NCI-H128 (cell line): ENCODE measurements at regions not wholly inside any gene's neighbourhood (a gene's known extent, or its start where the extent isn't known, plus 50 kb on each side); places are given as distances from the start of the nearest gene placed in this dataset.

Experiments used
- DNase-seq: peaks from one replicate; lab custom pipeline; 2025; ENCODE audit not compliant: unreplicated experiment; lab: John Stamatoyannopoulos, UW

- DNase-seq: no peak
Measured at GRCh38 chr11:79564288-79564925, 123.6 kb upstream of the TENM4 start.

DNA sequence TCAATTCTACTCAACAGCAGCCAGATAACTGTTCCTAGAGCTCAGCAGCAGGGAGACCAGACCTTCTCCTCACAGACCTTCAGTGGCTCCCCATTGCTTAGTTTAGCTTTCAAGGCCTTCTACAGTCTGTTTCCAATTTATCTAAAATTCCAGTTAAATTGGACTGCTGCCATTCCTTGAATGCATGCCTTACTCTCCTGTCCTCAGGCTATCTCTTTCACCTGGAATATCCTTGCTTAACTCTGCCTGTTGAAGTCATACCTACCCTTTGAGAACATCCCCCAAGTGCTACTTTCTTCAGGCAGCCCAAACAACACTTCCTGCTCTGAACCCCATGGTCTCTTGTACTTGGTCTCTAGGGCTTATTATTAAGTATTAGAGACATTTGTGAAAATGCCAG lies 120.7 kb upstream of the TENM4 start:
- DNase-seq: no peak

GRCh38 chr11:79550809-79551208 lies 110.0 kb upstream of the TENM4 start:
- DNase-seq: no peak

GRCh38 chr11:79547256-79547655 lies 106.4 kb upstream of the TENM4 start:
- DNase-seq: no peak

GRCh38 chr11:79546351-79546750 lies 105.5 kb upstream of the TENM4 start:
- no peak for DNase-seq

DNA sequence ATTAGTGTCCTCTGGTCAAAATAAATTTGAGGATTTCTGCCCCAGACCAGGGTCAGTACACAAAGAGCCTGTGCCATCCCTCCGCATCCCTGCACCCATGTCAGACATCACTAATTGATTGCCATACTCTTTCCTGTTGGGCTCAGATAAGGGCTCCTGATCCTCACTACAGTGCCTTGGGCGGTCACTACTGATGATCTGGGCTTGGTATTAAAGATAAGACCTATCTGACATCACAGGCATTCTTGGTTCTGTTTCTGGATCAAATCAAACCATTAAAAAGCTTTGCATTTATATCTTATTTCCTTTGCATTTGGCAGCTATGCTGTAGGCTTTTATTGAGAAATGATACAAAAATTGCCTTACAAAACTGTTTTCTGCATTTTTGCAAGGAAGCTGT lies 103.5 kb upstream of the TENM4 start:
- DNase-seq: no peak

- no peak for DNase-seq
Measured at GRCh38 chr11:79543101-79543500, 102.3 kb upstream of the TENM4 start.

GRCh38 chr11:79541466-79541865 lies 100.6 kb upstream of the TENM4 start:
- no peak for DNase-seq

GRCh38 chr11:79538775-79539174 lies 97.9 kb upstream of the TENM4 start:
- DNase-seq: no peak

- DNase-seq: no peak
Measured at GRCh38 chr11:79536155-79536917, 95.5 kb upstream of the TENM4 start.

- DNase-seq: no peak
Measured at GRCh38 chr11:79535606-79536005, 94.8 kb upstream of the TENM4 start.

GRCh38 chr11:79525257-79525656 lies 84.4 kb upstream of the TENM4 start:
- no peak for DNase-seq

DNA sequence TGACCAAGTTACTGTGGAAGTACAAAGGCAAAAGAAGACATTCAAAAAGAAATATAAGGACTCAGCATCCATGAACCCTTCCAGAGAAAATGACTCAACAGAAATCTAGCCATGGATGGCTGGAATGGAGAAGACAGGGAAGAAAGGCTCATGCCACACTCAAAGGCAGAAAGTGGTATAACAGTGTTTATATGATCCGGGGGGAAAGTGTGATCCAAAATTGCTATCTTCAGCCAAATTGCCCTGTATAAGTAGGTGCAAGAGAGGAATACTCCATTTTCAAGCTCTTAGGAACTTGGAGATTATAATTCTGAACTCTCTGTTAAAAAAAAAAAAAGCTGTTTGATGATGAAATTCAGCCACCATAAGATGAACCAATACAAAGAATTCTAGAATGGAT lies 81.8 kb upstream of the TENM4 start:
- no peak for DNase-seq

- no peak for DNase-seq
Measured at GRCh38 chr11:79520086-79520485, 79.3 kb upstream of the TENM4 start.

DNA sequence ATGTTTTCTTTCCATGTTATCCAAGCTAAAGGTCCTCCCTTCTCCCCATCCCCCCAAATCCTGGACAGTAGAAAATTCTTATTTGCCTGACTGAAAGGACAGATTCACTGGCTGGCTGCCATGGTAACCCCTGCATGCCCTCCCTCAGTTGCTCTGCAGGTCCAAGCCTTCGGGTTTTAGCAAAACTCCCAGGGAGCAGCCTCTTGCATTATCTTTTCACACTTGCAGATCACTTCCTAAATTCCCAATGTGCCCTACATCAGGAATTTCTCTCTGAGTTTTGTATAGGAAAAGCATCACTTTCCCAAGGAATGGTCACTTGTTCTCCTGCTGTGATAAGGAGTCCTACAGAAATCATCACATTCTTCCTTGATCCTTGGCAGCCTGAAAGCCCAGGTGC lies 75.0 kb upstream of the TENM4 start:
- DNase-seq: no peak

GRCh38 chr11:79514695-79515094 lies 73.9 kb upstream of the TENM4 start:
- DNase-seq: no peak

DNA sequence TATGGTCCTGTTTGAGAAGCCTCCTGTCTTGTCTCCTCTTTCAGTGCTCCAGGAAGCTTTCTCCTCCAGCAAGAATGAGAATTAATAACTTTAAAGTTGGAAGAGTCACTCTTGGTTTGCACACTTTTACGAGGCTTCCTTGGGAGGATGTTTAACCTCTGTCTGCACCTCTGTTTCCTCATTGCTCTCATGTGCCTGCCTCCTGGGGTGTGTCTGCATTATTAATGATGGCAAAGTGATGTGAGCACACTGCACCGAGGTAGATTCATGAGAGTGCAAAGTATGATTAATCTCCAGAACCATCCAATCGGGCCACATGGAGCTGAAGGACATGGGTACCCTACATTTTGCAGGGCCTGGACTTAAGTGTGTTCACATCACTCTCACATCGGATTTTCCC lies 73.5 kb upstream of the TENM4 start:
- DNase-seq: no peak

- DNase-seq: no peak
Measured at GRCh38 chr11:79512706-79513469, 72.1 kb upstream of the TENM4 start.

GRCh38 chr11:79510960-79511359 lies 70.1 kb upstream of the TENM4 start:
- no peak for DNase-seq

- DNase-seq: no peak
Measured at GRCh38 chr11:79508461-79508860, 67.6 kb upstream of the TENM4 start.

GRCh38 chr11:79507706-79508105 lies 66.9 kb upstream of the TENM4 start:
- DNase-seq: no peak

DNA sequence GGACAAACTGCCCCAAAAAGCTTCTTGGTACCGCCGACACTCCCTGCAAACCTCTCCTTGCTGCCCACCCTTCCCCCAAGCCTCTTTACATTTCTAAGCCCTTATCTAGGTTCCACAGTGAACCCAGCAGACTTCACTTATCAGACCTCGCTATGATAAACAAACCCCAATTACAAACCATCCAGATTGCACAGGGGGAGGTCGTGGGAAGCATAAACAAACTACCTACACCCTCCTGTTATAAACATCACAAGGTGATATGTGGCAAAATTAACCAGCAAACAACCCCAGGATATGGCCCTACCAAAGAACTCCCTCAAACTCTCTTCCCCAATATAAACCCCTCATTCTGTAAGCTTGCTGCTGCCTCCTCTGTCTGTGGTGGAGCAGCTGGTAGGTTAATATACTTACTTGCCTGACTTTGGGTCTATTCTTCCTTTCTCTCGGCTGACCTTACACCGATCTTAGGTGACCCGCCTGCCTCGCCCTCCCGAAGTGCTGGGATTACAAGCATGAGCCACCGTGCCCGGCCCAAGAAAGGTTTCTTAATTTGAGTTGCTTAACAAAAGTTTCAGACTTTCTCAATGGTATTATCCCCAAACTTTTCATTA lies 66.0 kb upstream of the TENM4 start:
- DNase-seq: no peak
